Mesodermal cell (in vitro differentiated cells): ENCODE measurements at regions not wholly inside any gene's neighbourhood (a gene's known extent, or its start where the extent isn't known, plus 50 kb on each side); places are given as distances from the start of the nearest gene placed in this dataset.

Experiments used
- H3K27ac ChIP-seq: 2 replicates; pipeline ENCODE4 v1.7.0; 2013; ENCODE audit warnings: mild to moderate bottlenecking, low read depth, low read length, moderate library complexity; ENCODE audit not compliant: severe bottlenecking
- H3K36me3 ChIP-seq: 2 replicates; pipeline ENCODE4 v1.7.1; 2013; ENCODE audit warnings: mild to moderate bottlenecking, low read length, moderate library complexity; ENCODE audit not compliant: control insufficient read depth, insufficient read depth
- H3K4me1 ChIP-seq: one replicate; pipeline ENCODE4 v1.7.1; 2013; ENCODE audit warnings: mild to moderate bottlenecking, low read length; ENCODE audit not compliant: insufficient read depth, control insufficient read depth, poor library complexity, severe bottlenecking
- H3K4me3 ChIP-seq: 2 replicates; pipeline ENCODE4 v1.7.0; 2013; ENCODE audit warnings: low read length, control low read depth, mild to moderate bottlenecking; ENCODE audit not compliant: insufficient read depth, poor library complexity, severe bottlenecking; ENCODE audit errors: extremely low read depth
- H3K9me3 ChIP-seq: 2 replicates; pipeline ENCODE4 v1.7.1; 2013; ENCODE audit warnings: mild to moderate bottlenecking, low read length, moderate library complexity; ENCODE audit not compliant: control insufficient read depth
- WGBS, 2 experiments: methylation state at CpG; one replicate each; pipeline ENCODE4 v1.1.5; 2013; ENCODE audit warnings: missing lambda C conversion rate in 2 of 2; ENCODE audit not compliant: insufficient coverage in 2 of 2; 5-methylcytosine and 5-hydroxymethylcytosine counted together

DNA sequence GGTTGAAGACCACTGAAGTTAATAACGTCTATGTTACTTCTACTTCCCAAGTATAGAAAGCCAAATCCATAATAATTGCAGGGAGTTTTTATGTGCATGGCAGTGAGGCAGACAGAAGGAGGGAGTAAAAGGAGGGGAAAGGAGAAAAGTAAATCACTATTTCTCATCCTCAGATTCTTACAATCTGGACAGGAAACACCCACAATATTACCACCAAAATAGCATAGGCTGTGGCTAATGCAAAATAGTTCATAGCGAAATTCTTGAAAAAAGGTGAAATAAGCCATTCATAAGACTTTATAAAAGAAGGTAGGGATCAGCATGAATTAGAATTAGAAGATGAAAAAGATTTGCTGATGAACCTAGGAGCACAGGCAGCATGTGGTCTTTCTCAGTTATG lies 128.1 kb downstream of the KCNJ2 start:
- 100% methylated on average over 1 of the region's 2 CpGs; no CpG with 5 or more reads in 1 of the 2 experiments for WGBS, 2 experiments
- no peak overlapping the region for H3K4me3 ChIP-seq
- no peaks in the 10 kb centered on the region for H3K4me1 ChIP-seq
- no peaks in the 10 kb centered on the region for H3K9me3 ChIP-seq
- no peak overlapping the region for H3K27ac ChIP-seq
- no peaks in the 10 kb centered on the region for H3K36me3 ChIP-seq

- Histone ChIP-seq H3K9me3 (no peaks in the 10 kb centered on the region), H3K4me1 (no peaks in the 10 kb centered on the region), H3K27ac (no peak overlapping the region), H3K36me3 (no peaks in the 10 kb centered on the region), H3K4me3 (no peak overlapping the region)
- WGBS, 2 experiments: 92 to 93% methylated on average over 7 to 8 of the region's 8 CpGs
Observed at GRCh38 chr17:70298929-70299531, 129.7 kb downstream of the KCNJ2 start.

DNA sequence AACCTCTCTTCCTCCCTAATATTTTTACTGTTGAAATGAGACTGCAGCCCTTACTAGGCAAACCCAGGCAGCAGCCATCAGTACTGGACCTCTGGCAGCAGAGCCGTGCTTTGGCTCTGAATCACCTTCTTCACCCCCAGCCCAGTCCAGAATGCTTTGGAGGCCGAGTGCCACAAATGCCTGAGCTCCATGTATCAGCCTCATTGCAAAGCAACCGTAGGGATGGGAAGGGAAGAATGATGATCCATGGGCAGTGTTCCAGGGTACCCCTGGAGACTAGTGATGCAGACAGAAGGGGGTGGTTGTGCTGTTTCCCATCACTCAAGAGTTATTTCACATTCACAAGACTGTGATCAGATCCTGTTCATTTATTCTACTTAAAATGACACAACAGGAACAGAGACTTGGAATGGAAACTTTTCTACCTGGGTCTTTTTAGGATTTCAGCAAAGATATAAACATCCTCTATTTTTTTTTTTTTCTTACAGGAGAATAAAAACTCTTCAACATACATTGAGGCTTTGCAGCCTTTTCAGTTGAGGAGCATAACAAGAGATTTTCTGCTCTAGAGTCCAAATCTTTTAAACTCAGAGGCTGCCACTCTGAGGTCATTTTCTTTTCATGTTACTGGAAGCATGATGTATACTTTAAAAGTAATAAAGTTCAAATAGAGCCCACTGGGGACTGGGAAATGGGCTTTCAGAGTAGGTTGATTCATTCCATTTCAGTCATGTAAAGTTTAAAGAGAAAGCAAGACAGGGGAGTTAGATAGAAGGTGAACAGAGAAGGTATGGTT lies 138.3 kb downstream of the KCNJ2 start:
- no peaks in the 10 kb centered on the region for H3K9me3 ChIP-seq
- WGBS, 2 experiments: 100% methylated on average over 1 of the region's 3 CpGs

GRCh38 chr17:70308618-70309017 lies 139.3 kb downstream of the KCNJ2 start:
- 88% methylated on average over 2 of the region's 2 CpGs; no CpG with 5 or more reads in 1 of the 2 experiments for WGBS, 2 experiments
- Histone ChIP-seq H3K36me3 (no peaks in the 10 kb centered on the region), H3K4me3 (no peak overlapping the region), H3K4me1 (no peaks in the 10 kb centered on the region), H3K9me3 (no peaks in the 10 kb centered on the region), H3K27ac (no peak overlapping the region)

More for the DNA sequence above, 138.3 kb downstream of the KCNJ2 start:
- no peaks in the 10 kb centered on the region for H3K36me3 ChIP-seq
- no peak overlapping the region for H3K4me3 ChIP-seq
- no peaks in the 10 kb centered on the region for H3K4me1 ChIP-seq
- H3K27ac ChIP-seq: no peak overlapping the region

DNA sequence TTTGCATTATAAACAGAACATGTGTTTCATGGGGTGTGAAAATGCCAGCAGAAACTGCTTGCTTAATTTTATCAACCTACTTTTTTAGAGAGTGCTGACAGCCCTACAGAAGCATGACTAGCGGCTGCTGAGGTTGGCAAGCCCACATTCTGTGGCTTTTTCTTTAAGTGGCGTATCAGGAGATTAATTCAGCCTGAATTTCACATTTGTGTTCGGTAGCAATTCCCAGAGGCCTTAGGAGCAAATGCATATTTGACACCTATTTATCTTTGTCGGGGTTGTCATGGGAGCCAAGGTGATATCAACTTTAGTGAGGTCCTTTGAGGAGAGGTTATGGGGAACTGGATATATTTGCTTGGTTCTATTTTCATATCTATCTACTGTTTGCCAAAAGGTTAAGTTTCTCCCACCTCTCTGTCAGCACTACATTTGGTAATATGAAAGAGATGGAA lies 140.9 kb downstream of the KCNJ2 start:
- no peak overlapping the region for H3K4me3 ChIP-seq
- H3K27ac ChIP-seq: no peak overlapping the region
- H3K36me3 ChIP-seq: no peaks in the 10 kb centered on the region
- H3K4me1 ChIP-seq: peaks cover 3% of the 10 kb centered on the region
- 86 to 91% methylated on average over 3 of the region's 4 CpGs for WGBS, 2 experiments
- H3K9me3 ChIP-seq: no peaks in the 10 kb centered on the region

- WGBS, 2 experiments: 90 to 92% methylated on average over 3 to 4 of the region's 11 CpGs
- peaks cover 3% of the 10 kb centered on the region for H3K4me1 ChIP-seq
- H3K4me3 ChIP-seq: no peak overlapping the region
- H3K9me3 ChIP-seq: no peaks in the 10 kb centered on the region
- H3K36me3 ChIP-seq: no peaks in the 10 kb centered on the region
- no peak overlapping the region for H3K27ac ChIP-seq
Observed at GRCh38 chr17:70313086-70313852, 143.9 kb downstream of the KCNJ2 start.

GRCh38 chr17:70314096-70314495 lies 144.8 kb downstream of the KCNJ2 start:
- H3K27ac ChIP-seq: no peak overlapping the region
- H3K36me3 ChIP-seq: no peaks in the 10 kb centered on the region
- H3K4me3 ChIP-seq: no peak overlapping the region
- no peaks in the 10 kb centered on the region for H3K9me3 ChIP-seq
- WGBS, 2 experiments: 100% methylated on average over 2 of the region's 2 CpGs; no CpG with 5 or more reads in 1 of the 2 experiments
- peaks cover 3% of the 10 kb centered on the region for H3K4me1 ChIP-seq

GRCh38 chr17:70314506-70314905 lies 145.2 kb downstream of the KCNJ2 start:
- Histone ChIP-seq H3K4me3 (no peak overlapping the region), H3K36me3 (no peaks in the 10 kb centered on the region), H3K9me3 (no peaks in the 10 kb centered on the region), H3K27ac (no peak overlapping the region), H3K4me1 (peaks cover 3% of the 10 kb centered on the region)
- 90 to 97% methylated on average over 4 to 6 of the region's 6 CpGs for WGBS, 2 experiments

DNA sequence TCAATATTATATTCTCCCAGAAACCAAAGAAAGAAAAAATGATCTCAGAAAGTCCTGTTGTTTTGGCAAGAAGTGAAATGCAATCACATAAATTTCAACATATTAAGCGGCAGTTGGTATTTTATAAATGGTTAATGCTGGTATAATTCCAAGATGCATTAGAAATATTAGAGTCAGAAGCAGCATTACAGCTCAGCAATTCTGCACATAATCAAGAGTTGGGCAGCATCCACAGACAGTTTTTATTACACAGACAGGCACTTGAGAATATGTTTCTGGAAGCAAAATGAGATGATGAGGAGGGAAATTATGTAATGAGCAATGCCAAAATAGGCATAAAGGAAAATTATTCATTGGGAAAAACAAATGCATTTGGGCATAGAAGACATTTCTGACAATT lies 148.1 kb downstream of the KCNJ2 start:
- Histone ChIP-seq H3K4me3 (no peak overlapping the region), H3K36me3 (no peaks in the 10 kb centered on the region), H3K4me1 (peaks cover 3% of the 10 kb centered on the region), H3K9me3 (no peaks in the 10 kb centered on the region), H3K27ac (no peak overlapping the region)
- no CpG with 5 or more reads among the region's 1 CpG for WGBS, 2 experiments

- Histone ChIP-seq H3K4me1 (peaks cover 3% of the 10 kb centered on the region), H3K4me3 (no peak overlapping the region), H3K9me3 (no peaks in the 10 kb centered on the region), H3K27ac (no peak overlapping the region), H3K36me3 (no peaks in the 10 kb centered on the region)
- 75 to 81% methylated on average over 3 of the region's 3 CpGs for WGBS, 2 experiments
Observed at GRCh38 chr17:70318051-70318450, 148.7 kb downstream of the KCNJ2 start.
